Caco-2 (cell line): ENCODE measurements at regions not wholly inside any gene's neighbourhood (a gene's known extent, or its start where the extent isn't known, plus 50 kb on each side); places are given as distances from the start of the nearest gene placed in this dataset.
"Not testable (repeated sequence)": the region's sequence is repeated elsewhere in the genome, so short reads cannot be mapped to it uniquely, and the experiment has no call there.

Experiments used
- BruUV-seq: library from RNA; stranded (reverse); fragments of 400-500 nt; replicated peaks from 2 replicates; lab custom pipeline; 2021; lab: Mats Ljungman, UMichigan
- CTCF ChIA-PET: fragments of 300-600 bp; sonication (Branson Sonifier 250); formaldehyde crosslinking; loops from one replicate; lab custom pipeline; 2022; ENCODE audit warnings: antibody characterized with exemption; lab: Charles Lee
- POLR2A ChIA-PET: fragments of 300-600 bp; sonication (Branson Sonifier 250); formaldehyde crosslinking; loops from one replicate; lab custom pipeline; 2022; ENCODE audit warnings: antibody characterized with exemption; lab: Charles Lee
- DNase-seq, 2 experiments: peaks; one replicate each; pipeline versions ENCODE4 v3.0.0 to v3.0.0-alpha.2; 2020 to 2022
- H3K27me3 ChIP-seq: replicated peaks from 2 replicates; pipeline ENCODE4 v1.6.0; 2011; ENCODE audit warnings: low read length; ENCODE audit not compliant: control insufficient read depth, insufficient read depth
- H3K36me3 ChIP-seq: 2 replicates; pipeline ENCODE4 v1.5.1; 2011; ENCODE audit warnings: low read length; ENCODE audit not compliant: control insufficient read depth, insufficient read depth
- H3K4me1 ChIP-seq: fragments of 250-450 bp; sonication (Bioruptor Pico); 2 replicates; pipeline ENCODE4 v1.5.1; 2020; ENCODE audit warnings: mild to moderate bottlenecking
- H3K4me3 ChIP-seq: 2 replicates; pipeline ENCODE4 v1.5.1; 2011; ENCODE audit warnings: low read depth, mild to moderate bottlenecking, control low read depth, low read length
- H3K9me3 ChIP-seq: fragments of 250-450 bp; sonication (Bioruptor Pico); 2 replicates; pipeline ENCODE4 v1.5.1; 2020; ENCODE audit warnings: mild to moderate bottlenecking, moderate library complexity
- H3K27ac Mint-ChIP-seq: one replicate; pipeline ENCODE4 v1.8.0; 2022; ENCODE audit warnings: mixed read lengths; ENCODE audit not compliant: unreplicated experiment
- H3K27me3 Mint-ChIP-seq: one replicate; pipeline ENCODE4 v1.8.0; 2022; ENCODE audit warnings: mixed read lengths; ENCODE audit not compliant: insufficient read depth, unreplicated experiment
- H3K36me3 Mint-ChIP-seq: one replicate; pipeline ENCODE4 v1.8.0; 2022; ENCODE audit warnings: mild to moderate bottlenecking, mixed read lengths; ENCODE audit not compliant: insufficient read depth, unreplicated experiment
- H3K4me1 Mint-ChIP-seq: one replicate; pipeline ENCODE4 v1.8.0; 2022; ENCODE audit warnings: low read depth, mixed read lengths; ENCODE audit not compliant: unreplicated experiment
- H3K4me3 Mint-ChIP-seq: one replicate; pipeline ENCODE4 v1.8.0; 2022; ENCODE audit warnings: mild to moderate bottlenecking, moderate library complexity, mixed read lengths; ENCODE audit not compliant: unreplicated experiment
- H3K9me3 Mint-ChIP-seq: one replicate; pipeline ENCODE4 v1.8.0; 2022; ENCODE audit warnings: mixed read lengths; ENCODE audit not compliant: unreplicated experiment
- CTCF ChIP-seq, 2 experiments: fragments of 200-600 bp in 1 of 2; IDR thresholded peaks; 1 replicate in 1 of 2; 2 replicates in 1 of 2; pipeline versions ENCODE4 v1.5.1 to v1.8.0; 2011 to 2022; ENCODE audit warnings: antibody characterized with exemption in 1 of 2, control low read depth in 1 of 2, inconsistent platforms in 1 of 2, low read depth in 1 of 2, low read length in 1 of 2, mild to moderate bottlenecking in 1 of 2, moderate library complexity in 1 of 2; ENCODE audit not compliant: insufficient read depth in 1 of 2, severe bottlenecking in 1 of 2, unreplicated experiment in 1 of 2
- intact Hi-C: fragments of 100-400 bp; cut with micrococcal nuclease; formaldehyde crosslinking; loops from one replicate; pipeline ENCODE4 v1.10.0; 2022; ENCODE audit not compliant: unreplicated experiment

- no peak for DNase-seq
- ChIA-PET CTCF (no interaction called here), POLR2A (no interaction called here)
- no peaks in the 10 kb centered on the region for H3K4me1 ChIP-seq
- TF ChIP-seq CTCF (IDR thresholded peaks at IDR 0.05; ENCODE audit: insufficient read depth in 1 of 2, low read depth in 1 of 2, low read length in 1 of 2, severe bottlenecking in 1 of 2, unreplicated experiment in 1 of 2) = no peak
- Mint-ChIP-seq H3K27ac (no peak overlapping the region), H3K9me3 (no peaks in the 10 kb centered on the region), H3K4me1 (no peaks in the 10 kb centered on the region), H3K4me3 (no peak overlapping the region), H3K27me3 (no peaks in the 10 kb centered on the region), H3K36me3 (no peaks in the 10 kb centered on the region)
- intact Hi-C loops = no loop called here
- BruUV-seq = no TSS peak
- no peak overlapping the region for H3K4me3 ChIP-seq
- no peaks in the 10 kb centered on the region for H3K27me3 ChIP-seq
- no peaks in the 10 kb centered on the region for H3K36me3 ChIP-seq
- no peaks in the 10 kb centered on the region for H3K9me3 ChIP-seq
Measured at GRCh38 chr2:237000481-237000880, 85.2 kb upstream of the COPS8 start.

- DNase-seq, intact Hi-C loops, H3K4me3 Mint-ChIP-seq, H3K4me1 ChIP-seq, H3K27me3 Mint-ChIP-seq, H3K36me3 ChIP-seq, H3K9me3 ChIP-seq, CTCF ChIA-PET, H3K4me1 Mint-ChIP-seq, BruUV-seq, H3K4me3 ChIP-seq, H3K27me3 ChIP-seq, H3K27ac Mint-ChIP-seq, H3K36me3 Mint-ChIP-seq, POLR2A ChIA-PET, H3K9me3 Mint-ChIP-seq: not testable (repeated sequence)
Measured at GRCh38 chr2:237005341-237005740, 80.3 kb upstream of the COPS8 start.

- Mint-ChIP-seq H3K36me3 (no peaks in the 10 kb centered on the region), H3K27ac (no peak overlapping the region), H3K27me3 (no peaks in the 10 kb centered on the region), H3K4me1 (no peaks in the 10 kb centered on the region), H3K4me3 (no peak overlapping the region), H3K9me3 (no peaks in the 10 kb centered on the region)
- Histone ChIP-seq H3K9me3 (no peaks in the 10 kb centered on the region), H3K4me1 (no peaks in the 10 kb centered on the region), H3K4me3 (no peak overlapping the region), H3K36me3 (no peaks in the 10 kb centered on the region), H3K27me3 (no peaks in the 10 kb centered on the region)
- TF ChIP-seq CTCF (IDR thresholded peaks at IDR 0.05; ENCODE audit: insufficient read depth in 1 of 2, low read depth in 1 of 2, low read length in 1 of 2, severe bottlenecking in 1 of 2, unreplicated experiment in 1 of 2) = no peak
- ChIA-PET POLR2A (no interaction called here), CTCF (no interaction called here)
- intact Hi-C loops = no loop called here
- no peak for DNase-seq
- no TSS peak for BruUV-seq
Measured at GRCh38 chr2:237011206-237011795, 74.4 kb upstream of the COPS8 start.

- Mint-ChIP-seq H3K4me3 (no peak overlapping the region), H3K27ac (no peak overlapping the region), H3K9me3 (no peaks in the 10 kb centered on the region), H3K4me1 (no peaks in the 10 kb centered on the region), H3K27me3 (no peaks in the 10 kb centered on the region), H3K36me3 (no peaks in the 10 kb centered on the region)
- Histone ChIP-seq H3K9me3 (no peaks in the 10 kb centered on the region), H3K4me3 (no peak overlapping the region), H3K4me1 (no peaks in the 10 kb centered on the region), H3K36me3 (no peaks in the 10 kb centered on the region), H3K27me3 (no peaks in the 10 kb centered on the region)
- ChIA-PET CTCF (no interaction called here), POLR2A (no interaction called here)
- intact Hi-C loops = no loop called here
- no peak for DNase-seq
- TF ChIP-seq CTCF (IDR thresholded peaks at IDR 0.05; ENCODE audit: insufficient read depth in 1 of 2, low read depth in 1 of 2, low read length in 1 of 2, severe bottlenecking in 1 of 2, unreplicated experiment in 1 of 2) = no peak
- BruUV-seq = no TSS peak
Measured at GRCh38 chr2:237012004-237012403, 73.7 kb upstream of the COPS8 start.
